GM21723 (cell line): ENCODE measurements at regions not wholly inside any gene's neighbourhood (a gene's known extent, or its start where the extent isn't known, plus 50 kb on each side); places are given as distances from the start of the nearest gene placed in this dataset.
A peak's percentile ranks its signal among the peaks of the same experiment; 100 is the strongest.

Experiments used
- ATAC-seq: cut with Tn5 transposase; IDR thresholded peaks from one replicate; pipeline ENCODE4 v1.9.1; 2021; ENCODE audit warnings: mild to moderate bottlenecking, moderate library complexity; ENCODE audit not compliant: unreplicated experiment

GRCh38 chrX:118878977-118879376 is 55.4 kb downstream of the ZCCHC12 start:
- no peak for ATAC-seq

DNA sequence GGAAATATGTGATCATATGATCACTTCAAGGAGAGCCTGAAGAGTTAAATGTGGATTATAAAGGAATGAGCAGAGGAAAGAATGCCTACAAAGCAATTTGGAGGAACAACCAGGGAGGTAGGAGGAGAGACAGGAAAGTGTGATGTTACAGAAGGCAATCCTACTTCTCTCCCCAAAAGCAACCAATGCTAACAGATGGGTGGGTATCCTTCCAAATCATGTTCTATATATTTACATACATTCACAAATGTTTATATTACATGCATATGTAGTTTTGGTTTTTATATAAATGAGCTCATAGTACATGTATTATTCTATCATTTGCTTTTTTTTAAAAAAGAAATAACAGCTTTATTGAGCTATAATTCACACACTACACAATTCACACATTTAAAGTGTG is 56.0 kb downstream of the ZCCHC12 start:
- no peak for ATAC-seq

GRCh38 chrX:118883994-118884393 is 60.4 kb downstream of the ZCCHC12 start:
- ATAC-seq: no peak

DNA sequence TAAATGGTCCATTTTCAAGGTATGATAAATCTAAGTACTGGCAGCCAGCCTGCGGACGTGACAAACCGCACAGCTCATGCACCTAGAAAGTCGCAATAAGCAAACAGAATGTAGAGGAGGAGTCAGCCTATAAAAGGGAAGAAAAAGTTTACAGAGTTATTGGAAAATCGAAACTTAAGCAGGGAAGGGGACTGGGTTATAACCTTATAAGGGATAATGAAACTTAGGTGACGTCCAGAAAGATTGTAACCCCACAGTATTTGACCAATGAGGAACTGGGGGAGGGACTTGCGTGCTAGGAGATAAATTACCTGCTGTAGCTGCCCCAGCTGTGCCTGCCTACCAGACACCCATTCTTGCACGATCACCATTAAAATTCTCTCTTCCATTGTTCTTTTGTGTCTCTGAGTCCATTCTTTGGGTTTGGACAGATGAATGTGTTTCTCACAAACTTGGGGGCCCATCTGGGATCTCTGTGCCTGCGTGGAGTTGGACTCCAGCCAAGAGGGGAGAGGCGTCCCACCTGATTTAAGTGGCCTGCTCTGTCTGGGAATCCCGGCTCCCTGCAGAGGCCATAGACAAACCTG is 61.0 kb downstream of the ZCCHC12 start:
- ATAC-seq: no peak

DNA sequence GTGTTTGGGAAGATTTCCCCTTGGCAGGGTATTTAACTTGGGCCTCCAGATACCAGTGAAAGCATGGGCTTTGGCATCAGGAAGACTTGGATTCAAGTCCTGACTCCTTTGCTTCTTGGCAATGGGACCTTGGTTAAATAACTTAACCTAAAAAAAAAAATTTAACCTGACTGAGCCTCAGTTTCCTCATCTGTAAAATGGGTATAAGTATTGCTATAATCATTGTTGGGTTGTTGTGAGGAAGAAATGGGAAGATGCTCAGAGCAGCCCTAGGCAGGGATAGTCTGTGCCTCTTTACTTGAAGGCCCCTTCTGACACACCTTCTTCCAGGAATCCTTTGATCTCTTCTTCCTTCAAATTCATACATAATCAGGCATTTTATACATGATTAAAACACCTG is 70.3 kb downstream of the ZCCHC12 start:
- no peak for ATAC-seq

- ATAC-seq: no peak
These were observed 72.4 kb upstream of the LONRF3 start for GRCh38 chrX:118901991-118902390.

DNA sequence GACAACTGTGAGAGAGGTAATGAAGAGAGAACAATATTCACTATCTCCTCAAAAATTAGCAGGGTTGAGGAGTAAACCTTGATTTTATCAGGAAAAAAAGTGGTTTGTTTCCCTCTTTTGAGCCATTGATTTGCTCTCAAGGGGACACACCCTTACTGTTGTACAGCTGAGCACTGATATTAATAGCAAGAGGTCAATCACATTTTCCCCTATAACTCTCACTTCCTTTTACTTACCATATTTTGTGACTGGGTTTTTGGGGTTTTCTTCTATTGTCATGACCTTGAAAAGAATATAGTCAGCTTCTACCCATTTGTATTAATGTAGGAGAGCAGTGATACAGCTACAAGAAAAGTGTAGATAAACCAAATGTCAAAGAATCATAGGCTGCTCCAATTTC is 70.2 kb upstream of the LONRF3 start:
- peak; percentile 86 for ATAC-seq

DNA sequence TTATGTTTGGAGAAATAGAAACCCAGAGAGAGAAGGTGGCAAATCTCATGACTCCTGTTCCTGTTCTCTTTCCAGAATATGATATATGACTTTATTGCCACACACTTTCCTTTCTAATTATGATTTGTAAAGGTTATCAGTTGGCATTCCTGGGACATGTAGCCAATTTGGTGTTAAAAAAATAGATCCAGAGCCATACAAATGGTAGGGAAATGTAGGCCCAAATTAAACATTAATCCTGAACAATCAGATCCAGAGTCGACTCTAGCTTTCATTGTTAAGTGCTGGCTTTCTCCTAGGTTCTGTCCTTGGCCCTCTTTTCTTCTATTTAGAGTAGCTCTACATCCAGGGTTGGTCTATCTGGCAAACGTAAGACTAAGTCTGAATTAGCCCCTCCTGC is 69.8 kb upstream of the LONRF3 start:
- ATAC-seq: no peak
